ENCODE measurements at regions not wholly inside any gene's neighbourhood (a gene's known extent, or its start where the extent isn't known, plus 50 kb on each side); places are given as distances from the start of the nearest gene placed in this dataset.
"Not testable (repeated sequence)": the region's sequence is repeated elsewhere in the genome, so short reads cannot be mapped to it uniquely, and the experiment has no call there.

- H3K4me1 ChIP-seq (ENCODE audit: insufficient read depth, low read length), result no peaks in the 10 kb centered on the region
- no peaks in the 10 kb centered on the region for H3K9me3 ChIP-seq (ENCODE audit: low read depth, low read length)
- no peak overlapping the region for H3K4me3 ChIP-seq (ENCODE audit: low read length)
- no peaks in the 10 kb centered on the region for H3K27me3 ChIP-seq (ENCODE audit: insufficient read depth, low read length)
Observed at GRCh38 chr4:164337219-164337944, 416.5 kb upstream of the SMIM31 start.

GRCh38 chr4:164343472-164343976 lies 410.4 kb upstream of the SMIM31 start:
- H3K4me1 ChIP-seq (ENCODE audit: insufficient read depth, low read length), result no peaks in the 10 kb centered on the region

GRCh38 chr4:164345756-164346155 lies 408.2 kb upstream of the SMIM31 start:
- H3K4me3 ChIP-seq (ENCODE audit: low read length), result no peak overlapping the region
- no peaks in the 10 kb centered on the region for H3K9me3 ChIP-seq (ENCODE audit: low read depth, low read length)
- no peaks in the 10 kb centered on the region for H3K27me3 ChIP-seq (ENCODE audit: insufficient read depth, low read length)
- H3K4me1 ChIP-seq (ENCODE audit: insufficient read depth, low read length), result no peaks in the 10 kb centered on the region

More at GRCh38 chr4:164343472-164343976, 410.4 kb upstream of the SMIM31 start:
- H3K9me3 ChIP-seq (ENCODE audit: low read depth, low read length), result no peaks in the 10 kb centered on the region
- no peak overlapping the region for H3K4me3 ChIP-seq (ENCODE audit: low read length)
- H3K27me3 ChIP-seq (ENCODE audit: insufficient read depth, low read length), result no peaks in the 10 kb centered on the region

GRCh38 chr4:164350061-164350460 lies 403.9 kb upstream of the SMIM31 start:
- H3K4me3 ChIP-seq (ENCODE audit: low read length), result no peak overlapping the region
- H3K9me3 ChIP-seq (ENCODE audit: low read depth, low read length), result no peaks in the 10 kb centered on the region
- H3K27me3 ChIP-seq (ENCODE audit: insufficient read depth, low read length), result no peaks in the 10 kb centered on the region
- H3K4me1 ChIP-seq (ENCODE audit: insufficient read depth, low read length), result no peaks in the 10 kb centered on the region

- not testable (repeated sequence) for H3K4me3 ChIP-seq (ENCODE audit: low read length); H3K9me3 ChIP-seq (ENCODE audit: low read depth, low read length); H3K4me1 ChIP-seq (ENCODE audit: insufficient read depth, low read length); H3K27me3 ChIP-seq (ENCODE audit: insufficient read depth, low read length)
Observed at GRCh38 chr4:164350716-164351115, 403.2 kb upstream of the SMIM31 start.

- H3K4me3 ChIP-seq (ENCODE audit: low read length), result no peak overlapping the region
- no peaks in the 10 kb centered on the region for H3K27me3 ChIP-seq (ENCODE audit: insufficient read depth, low read length)
- H3K9me3 ChIP-seq (ENCODE audit: low read depth, low read length), result no peaks in the 10 kb centered on the region
- H3K4me1 ChIP-seq (ENCODE audit: insufficient read depth, low read length), result no peaks in the 10 kb centered on the region
Observed at GRCh38 chr4:164357957-164358356, 396.0 kb upstream of the SMIM31 start.

- no peaks in the 10 kb centered on the region for H3K4me1 ChIP-seq (ENCODE audit: insufficient read depth, low read length)
- H3K9me3 ChIP-seq (ENCODE audit: low read depth, low read length), result no peaks in the 10 kb centered on the region
- H3K27me3 ChIP-seq (ENCODE audit: insufficient read depth, low read length), result no peaks in the 10 kb centered on the region
- no peak overlapping the region for H3K4me3 ChIP-seq (ENCODE audit: low read length)
Observed at GRCh38 chr4:164358400-164358799, 395.5 kb upstream of the SMIM31 start.

- Histone ChIP-seq H3K4me1 (ENCODE audit: insufficient read depth, low read length) (no peaks in the 10 kb centered on the region), H3K9me3 (ENCODE audit: low read depth, low read length) (no peaks in the 10 kb centered on the region), H3K27me3 (ENCODE audit: insufficient read depth, low read length) (no peaks in the 10 kb centered on the region), H3K4me3 (ENCODE audit: low read length) (no peak overlapping the region)
Observed at GRCh38 chr4:164359881-164360280, 394.1 kb upstream of the SMIM31 start.

GRCh38 chr4:164368894-164369293 lies 385.0 kb upstream of the SMIM31 start:
- Histone ChIP-seq H3K9me3 (ENCODE audit: low read depth, low read length) (no peaks in the 10 kb centered on the region), H3K27me3 (ENCODE audit: insufficient read depth, low read length) (no peaks in the 10 kb centered on the region), H3K4me3 (ENCODE audit: low read length) (no peak overlapping the region), H3K4me1 (ENCODE audit: insufficient read depth, low read length) (no peaks in the 10 kb centered on the region)

GRCh38 chr4:164373021-164373420 lies 380.9 kb upstream of the SMIM31 start:
- Histone ChIP-seq H3K4me3 (ENCODE audit: low read length) (no peak overlapping the region), H3K4me1 (ENCODE audit: insufficient read depth, low read length) (no peaks in the 10 kb centered on the region), H3K9me3 (ENCODE audit: low read depth, low read length) (no peaks in the 10 kb centered on the region), H3K27me3 (ENCODE audit: insufficient read depth, low read length) (no peaks in the 10 kb centered on the region)

GRCh38 chr4:164377277-164377676 lies 376.7 kb upstream of the SMIM31 start:
- Histone ChIP-seq H3K4me3 (ENCODE audit: low read length) (no peak overlapping the region), H3K9me3 (ENCODE audit: low read depth, low read length) (no peaks in the 10 kb centered on the region), H3K27me3 (ENCODE audit: insufficient read depth, low read length) (peaks cover 5% of the 10 kb centered on the region), H3K4me1 (ENCODE audit: insufficient read depth, low read length) (no peaks in the 10 kb centered on the region)

- Histone ChIP-seq H3K9me3 (ENCODE audit: low read depth, low read length) (no peaks in the 10 kb centered on the region), H3K4me1 (ENCODE audit: insufficient read depth, low read length) (no peaks in the 10 kb centered on the region), H3K4me3 (ENCODE audit: low read length) (no peak overlapping the region), H3K27me3 (ENCODE audit: insufficient read depth, low read length) (peaks cover 16% of the 10 kb centered on the region)
Observed at GRCh38 chr4:164378361-164378760, 375.6 kb upstream of the SMIM31 start.

- H3K4me3 ChIP-seq (ENCODE audit: low read length), result no peak overlapping the region
- peaks cover 27% of the 10 kb centered on the region for H3K27me3 ChIP-seq (ENCODE audit: insufficient read depth, low read length)
- H3K4me1 ChIP-seq (ENCODE audit: insufficient read depth, low read length), result no peaks in the 10 kb centered on the region
- H3K9me3 ChIP-seq (ENCODE audit: low read depth, low read length), result no peaks in the 10 kb centered on the region
Observed at GRCh38 chr4:164379694-164380093, 374.2 kb upstream of the SMIM31 start.

GRCh38 chr4:164381859-164382258 lies 372.1 kb upstream of the SMIM31 start:
- peaks cover 30% of the 10 kb centered on the region for H3K27me3 ChIP-seq (ENCODE audit: insufficient read depth, low read length)
- no peaks in the 10 kb centered on the region for H3K9me3 ChIP-seq (ENCODE audit: low read depth, low read length)
- H3K4me3 ChIP-seq (ENCODE audit: low read length), result no peak overlapping the region
- H3K4me1 ChIP-seq (ENCODE audit: insufficient read depth, low read length), result no peaks in the 10 kb centered on the region

GRCh38 chr4:164383058-164383357 lies 370.9 kb upstream of the SMIM31 start:
- no peak overlapping the region for H3K4me3 ChIP-seq (ENCODE audit: low read length)
- H3K27me3 ChIP-seq (ENCODE audit: insufficient read depth, low read length), result peaks cover 30% of the 10 kb centered on the region
- H3K4me1 ChIP-seq (ENCODE audit: insufficient read depth, low read length), result no peaks in the 10 kb centered on the region
- no peaks in the 10 kb centered on the region for H3K9me3 ChIP-seq (ENCODE audit: low read depth, low read length)
